ENCODE measurements at regions not wholly inside any gene's neighbourhood (a gene's known extent, or its start where the extent isn't known, plus 50 kb on each side); places are given as distances from the start of the nearest gene placed in this dataset.

GRCh38 chr2:228878138-228878537, 392.9 kb downstream of the PID1 start:
- in situ Hi-C loops (cut with MboI; ENCODE audit: low pct_unique_long_range_greater_than_20kb, low sequenced_read_pairs, unreplicated experiment): no loop called here
- no peak for TF ChIP-seq CTCF (IDR thresholded peaks at IDR 0.05; ENCODE audit: extremely low read depth, insufficient read depth, missing control alignments)
- DNase-seq (ENCODE audit: low spot score): no peak

- in situ Hi-C loops (cut with MboI; ENCODE audit: low pct_unique_long_range_greater_than_20kb, low sequenced_read_pairs, unreplicated experiment): no loop called here
- no peak for DNase-seq (ENCODE audit: low spot score)
- no peak for TF ChIP-seq CTCF (IDR thresholded peaks at IDR 0.05; ENCODE audit: extremely low read depth, insufficient read depth, missing control alignments)
Measured at GRCh38 chr2:228876276-228876675, 394.8 kb downstream of the PID1 start.

- TF ChIP-seq CTCF (IDR thresholded peaks at IDR 0.05; ENCODE audit: extremely low read depth, insufficient read depth, missing control alignments): no peak
- no peak for DNase-seq (ENCODE audit: low spot score)
Measured at GRCh38 chr2:228875152-228875900, 395.8 kb downstream of the PID1 start.

GRCh38 chr2:228871012-228871411, 400.1 kb downstream of the PID1 start:
- no peak for DNase-seq (ENCODE audit: low spot score)
- no peak for TF ChIP-seq CTCF (IDR thresholded peaks at IDR 0.05; ENCODE audit: extremely low read depth, insufficient read depth, missing control alignments)
- in situ Hi-C loops (cut with MboI; ENCODE audit: low pct_unique_long_range_greater_than_20kb, low sequenced_read_pairs, unreplicated experiment): no loop called here

More at GRCh38 chr2:228875152-228875900, 395.8 kb downstream of the PID1 start:
- in situ Hi-C loops (cut with MboI; ENCODE audit: low pct_unique_long_range_greater_than_20kb, low sequenced_read_pairs, unreplicated experiment): no loop called here

- in situ Hi-C loops (cut with MboI; ENCODE audit: low pct_unique_long_range_greater_than_20kb, low sequenced_read_pairs, unreplicated experiment): no loop called here
Measured at GRCh38 chr2:228869636-228870264, 401.3 kb downstream of the PID1 start.

GRCh38 chr2:228867406-228867805, 403.7 kb downstream of the PID1 start:
- no peak for TF ChIP-seq CTCF (IDR thresholded peaks at IDR 0.05; ENCODE audit: extremely low read depth, insufficient read depth, missing control alignments)
- in situ Hi-C loops (cut with MboI; ENCODE audit: low pct_unique_long_range_greater_than_20kb, low sequenced_read_pairs, unreplicated experiment): no loop called here
- DNase-seq (ENCODE audit: low spot score): no peak

More at GRCh38 chr2:228869636-228870264, 401.3 kb downstream of the PID1 start:
- TF ChIP-seq CTCF (IDR thresholded peaks at IDR 0.05; ENCODE audit: extremely low read depth, insufficient read depth, missing control alignments): no peak
- no peak for DNase-seq (ENCODE audit: low spot score)

All from GM13977 (cell line).